ENCODE measurements at regions not wholly inside any gene's neighbourhood (a gene's known extent, or its start where the extent isn't known, plus 50 kb on each side); places are given as distances from the start of the nearest gene placed in this dataset.

DNA sequence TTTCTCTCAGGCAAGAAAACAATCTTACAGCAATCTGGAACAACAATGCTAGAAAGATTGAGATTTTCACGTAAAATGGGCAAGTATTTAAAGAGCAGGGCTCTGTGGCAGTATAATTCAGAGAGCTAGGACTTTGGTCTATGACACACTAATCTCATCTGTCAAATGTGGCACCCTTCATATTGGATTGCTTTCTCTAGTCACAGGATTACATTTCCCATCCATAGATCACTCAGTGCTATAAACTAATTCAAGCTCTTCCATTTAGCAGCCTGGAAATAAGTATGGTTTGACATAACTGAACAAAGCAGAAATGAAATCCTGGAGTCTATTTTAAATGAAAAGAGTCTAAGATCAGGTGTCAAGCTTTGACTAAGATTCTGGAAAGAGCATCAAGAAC, 263.1 kb upstream of the TMPRSS15 start:
- H3K27me3 ChIP-seq, result no peaks in the 10 kb centered on the region
- intact Hi-C loops (cut with DNase I), result no loop called here
- H3K4me3 ChIP-seq, result no peak overlapping the region
- TF ChIP-seq, protein P1, sequence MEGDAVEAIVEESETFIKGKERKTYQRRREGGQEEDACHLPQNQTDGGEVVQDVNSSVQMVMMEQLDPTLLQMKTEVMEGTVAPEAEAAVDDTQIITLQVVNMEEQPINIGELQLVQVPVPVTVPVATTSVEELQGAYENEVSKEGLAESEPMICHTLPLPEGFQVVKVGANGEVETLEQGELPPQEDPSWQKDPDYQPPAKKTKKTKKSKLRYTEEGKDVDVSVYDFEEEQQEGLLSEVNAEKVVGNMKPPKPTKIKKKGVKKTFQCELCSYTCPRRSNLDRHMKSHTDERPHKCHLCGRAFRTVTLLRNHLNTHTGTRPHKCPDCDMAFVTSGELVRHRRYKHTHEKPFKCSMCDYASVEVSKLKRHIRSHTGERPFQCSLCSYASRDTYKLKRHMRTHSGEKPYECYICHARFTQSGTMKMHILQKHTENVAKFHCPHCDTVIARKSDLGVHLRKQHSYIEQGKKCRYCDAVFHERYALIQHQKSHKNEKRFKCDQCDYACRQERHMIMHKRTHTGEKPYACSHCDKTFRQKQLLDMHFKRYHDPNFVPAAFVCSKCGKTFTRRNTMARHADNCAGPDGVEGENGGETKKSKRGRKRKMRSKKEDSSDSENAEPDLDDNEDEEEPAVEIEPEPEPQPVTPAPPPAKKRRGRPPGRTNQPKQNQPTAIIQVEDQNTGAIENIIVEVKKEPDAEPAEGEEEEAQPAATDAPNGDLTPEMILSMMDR (IDR thresholded peaks at IDR 0.05), result no peak
- no peaks in the 10 kb centered on the region for H3K4me1 ChIP-seq
- no peak overlapping the region for H3K27ac ChIP-seq
- no peak for DNase-seq (ENCODE audit: low spot score in 2 of 2)
- H3K36me3 ChIP-seq, result no peaks in the 10 kb centered on the region
- H3K9me3 ChIP-seq, result peaks cover 0 to 11% of the 10 kb centered on the region in 2 donors

DNA sequence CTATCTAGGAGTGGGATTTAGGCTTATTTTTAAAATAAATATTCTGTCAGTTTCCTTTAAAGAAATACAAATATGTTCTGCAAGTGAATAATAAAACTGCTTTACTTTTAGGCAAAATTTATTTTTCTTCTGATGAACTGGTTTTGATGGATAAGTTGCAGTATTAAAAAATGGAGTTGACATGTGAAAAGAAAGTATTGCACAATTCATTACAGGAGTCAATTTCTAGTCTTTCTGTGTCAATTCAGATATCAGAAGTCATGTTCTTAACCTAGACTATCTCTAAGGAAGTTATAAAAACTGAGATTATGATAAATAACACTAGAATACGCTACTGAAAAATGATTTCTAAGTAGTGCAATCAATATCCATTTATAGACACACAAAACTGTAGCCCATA, 270.2 kb upstream of the TMPRSS15 start:
- TF ChIP-seq, protein P1 (IDR thresholded peaks at IDR 0.05), result no peak
- Histone ChIP-seq H3K9me3 (peaks cover 0 to 11% of the 10 kb centered on the region in 2 donors), H3K4me3 (no peak overlapping the region), H3K36me3 (no peaks in the 10 kb centered on the region), H3K27ac (no peak overlapping the region), H3K4me1 (no peaks in the 10 kb centered on the region), H3K27me3 (no peaks in the 10 kb centered on the region)
- DNase-seq (ENCODE audit: low spot score in 2 of 2), result no peak
- intact Hi-C loops (cut with DNase I), result no loop called here

- no peaks in the 10 kb centered on the region for H3K36me3 ChIP-seq
- no peak for DNase-seq (ENCODE audit: low spot score in 2 of 2)
- H3K4me1 ChIP-seq, result no peaks in the 10 kb centered on the region
- intact Hi-C loops (cut with DNase I), result no loop called here
- TF ChIP-seq, protein P1 (IDR thresholded peaks at IDR 0.05), result no peak
- no peak overlapping the region for H3K4me3 ChIP-seq
- H3K9me3 ChIP-seq, result no peaks in the 10 kb centered on the region
- H3K27me3 ChIP-seq, result no peaks in the 10 kb centered on the region
- no peak overlapping the region for H3K27ac ChIP-seq
Observed at GRCh38 chr21:18677632-18678031, 274.0 kb upstream of the TMPRSS15 start.

DNA sequence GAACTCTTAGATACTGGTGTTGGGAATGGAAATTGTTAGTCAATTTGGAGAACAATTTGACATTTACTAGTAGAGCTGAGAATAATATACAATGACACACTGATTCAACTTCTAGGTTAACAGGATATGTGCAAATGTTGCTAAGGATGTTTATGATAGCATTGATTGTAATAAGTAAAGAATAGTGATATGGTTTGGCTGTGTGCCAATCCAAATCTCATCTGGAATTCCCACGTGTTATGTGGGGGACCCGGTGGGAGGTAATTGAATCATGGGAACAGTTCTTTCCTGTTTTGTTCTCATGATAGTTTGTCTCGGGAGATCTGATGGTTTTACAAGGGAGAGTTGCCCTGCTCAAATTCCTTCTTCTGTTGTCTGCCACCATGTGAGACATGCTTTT, 302.4 kb upstream of the TMPRSS15 start:
- H3K4me3 ChIP-seq, result no peak overlapping the region
- H3K9me3 ChIP-seq, result no peaks in the 10 kb centered on the region
- intact Hi-C loops (cut with DNase I), result no loop called here
- no peaks in the 10 kb centered on the region for H3K36me3 ChIP-seq
- H3K27me3 ChIP-seq, result no peaks in the 10 kb centered on the region
- no peak overlapping the region for H3K27ac ChIP-seq
- H3K4me1 ChIP-seq, result no peaks in the 10 kb centered on the region
- TF ChIP-seq, protein P1 (IDR thresholded peaks at IDR 0.05), result no peak
- DNase-seq (ENCODE audit: low spot score in 2 of 2), result no peak

- no peak for DNase-seq (ENCODE audit: low spot score in 2 of 2)
- TF ChIP-seq, protein P1 (IDR thresholded peaks at IDR 0.05), result no peak
- H3K27me3 ChIP-seq, result no peaks in the 10 kb centered on the region
- H3K4me3 ChIP-seq, result no peak overlapping the region
- H3K36me3 ChIP-seq, result no peaks in the 10 kb centered on the region
- no peak overlapping the region for H3K27ac ChIP-seq
- peaks cover 0 to 3% of the 10 kb centered on the region in 2 donors for H3K9me3 ChIP-seq
- intact Hi-C loops (cut with DNase I), result no loop called here
- no peaks in the 10 kb centered on the region for H3K4me1 ChIP-seq
Observed at GRCh38 chr21:18711662-18712061, 308.1 kb upstream of the TMPRSS15 start.

- intact Hi-C loops (cut with DNase I), result no loop called here
- TF ChIP-seq, protein P1 (IDR thresholded peaks at IDR 0.05), result no peak
- Histone ChIP-seq H3K27ac (no peak overlapping the region), H3K4me1 (no peaks in the 10 kb centered on the region), H3K4me3 (no peak overlapping the region), H3K9me3 (peaks cover 0 to 3% of the 10 kb centered on the region in 2 donors), H3K36me3 (no peaks in the 10 kb centered on the region), H3K27me3 (no peaks in the 10 kb centered on the region)
- no peak for DNase-seq (ENCODE audit: low spot score in 2 of 2)
Observed at GRCh38 chr21:18715606-18716005, 312.0 kb upstream of the TMPRSS15 start.
